BJ (cell line): ENCODE measurements at regions not wholly inside any gene's neighbourhood (a gene's known extent, or its start where the extent isn't known, plus 50 kb on each side); places are given as distances from the start of the nearest gene placed in this dataset.
"Not testable (repeated sequence)": the region's sequence is repeated elsewhere in the genome, so short reads cannot be mapped to it uniquely, and the experiment has no call there.

Source experiments
- CTCF ChIA-PET: fragments of 350-600 bp; formaldehyde crosslinking; extraction: SDS; loops from one replicate; lab custom pipeline; 2021; ENCODE audit warnings: antibody characterized with exemption, inconsistent platforms; lab: Yijun Ruan, JAX
- POLR2A ChIA-PET: fragments of 300-600 bp; sonication (Branson Sonifier 250); formaldehyde crosslinking; extraction: SDS; loops from one replicate; lab custom pipeline; 2021; ENCODE audit warnings: antibody characterized with exemption; lab: Charles Lee
- DNase-seq: peaks from one replicate; pipeline ENCODE4 v3.0.0-alpha.2; 2011; ENCODE audit warnings: low read depth
- H3K27me3 ChIP-seq: 2 replicates; pipeline ENCODE4 v1.6.0; 2011; ENCODE audit warnings: low read length; ENCODE audit not compliant: control insufficient read depth, insufficient read depth
- H3K36me3 ChIP-seq: 2 replicates; pipeline ENCODE4 v1.5.1; 2011; ENCODE audit warnings: low read length; ENCODE audit not compliant: control insufficient read depth, insufficient read depth
- H3K4me3 ChIP-seq: 2 replicates; pipeline ENCODE4 v1.5.1; 2011; ENCODE audit warnings: low read depth, mild to moderate bottlenecking, control low read depth, low read length
- TF ChIP-seq, protein P1 (sequence below): IDR thresholded peaks from 2 replicates; pipeline ENCODE4 v1.5.1; 2011; ENCODE audit warnings: low read depth, mild to moderate bottlenecking, control low read depth, inconsistent platforms, low read length, moderate library complexity; ENCODE audit not compliant: insufficient read depth

- TF ChIP-seq, protein P1, sequence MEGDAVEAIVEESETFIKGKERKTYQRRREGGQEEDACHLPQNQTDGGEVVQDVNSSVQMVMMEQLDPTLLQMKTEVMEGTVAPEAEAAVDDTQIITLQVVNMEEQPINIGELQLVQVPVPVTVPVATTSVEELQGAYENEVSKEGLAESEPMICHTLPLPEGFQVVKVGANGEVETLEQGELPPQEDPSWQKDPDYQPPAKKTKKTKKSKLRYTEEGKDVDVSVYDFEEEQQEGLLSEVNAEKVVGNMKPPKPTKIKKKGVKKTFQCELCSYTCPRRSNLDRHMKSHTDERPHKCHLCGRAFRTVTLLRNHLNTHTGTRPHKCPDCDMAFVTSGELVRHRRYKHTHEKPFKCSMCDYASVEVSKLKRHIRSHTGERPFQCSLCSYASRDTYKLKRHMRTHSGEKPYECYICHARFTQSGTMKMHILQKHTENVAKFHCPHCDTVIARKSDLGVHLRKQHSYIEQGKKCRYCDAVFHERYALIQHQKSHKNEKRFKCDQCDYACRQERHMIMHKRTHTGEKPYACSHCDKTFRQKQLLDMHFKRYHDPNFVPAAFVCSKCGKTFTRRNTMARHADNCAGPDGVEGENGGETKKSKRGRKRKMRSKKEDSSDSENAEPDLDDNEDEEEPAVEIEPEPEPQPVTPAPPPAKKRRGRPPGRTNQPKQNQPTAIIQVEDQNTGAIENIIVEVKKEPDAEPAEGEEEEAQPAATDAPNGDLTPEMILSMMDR: no peak
- CTCF ChIA-PET: no interaction called here
- POLR2A ChIA-PET: no interaction called here
- DNase-seq: no peak
- Histone ChIP-seq H3K36me3 (no peaks in the 10 kb centered on the region), H3K4me3 (no peak overlapping the region), H3K27me3 (no peaks in the 10 kb centered on the region)
Observed at GRCh38 chr12:33093534-33093933, 197.0 kb upstream of the PKP2 start.

- POLR2A ChIA-PET: not testable (repeated sequence)
Observed at GRCh38 chr12:33087876-33088275, 191.3 kb upstream of the PKP2 start.

GRCh38 chr12:33076401-33076800, 179.8 kb upstream of the PKP2 start:
- CTCF ChIA-PET, H3K27me3 ChIP-seq, H3K36me3 ChIP-seq, DNase-seq, H3K4me3 ChIP-seq, POLR2A ChIA-PET: not testable (repeated sequence)

More at GRCh38 chr12:33087876-33088275, 191.3 kb upstream of the PKP2 start:
- H3K36me3 ChIP-seq, H3K27me3 ChIP-seq, H3K4me3 ChIP-seq, CTCF ChIA-PET, DNase-seq: not testable (repeated sequence)

- POLR2A ChIA-PET, DNase-seq: not testable (repeated sequence)
Observed at GRCh38 chr12:33075130-33075766, 178.7 kb upstream of the PKP2 start.

DNA sequence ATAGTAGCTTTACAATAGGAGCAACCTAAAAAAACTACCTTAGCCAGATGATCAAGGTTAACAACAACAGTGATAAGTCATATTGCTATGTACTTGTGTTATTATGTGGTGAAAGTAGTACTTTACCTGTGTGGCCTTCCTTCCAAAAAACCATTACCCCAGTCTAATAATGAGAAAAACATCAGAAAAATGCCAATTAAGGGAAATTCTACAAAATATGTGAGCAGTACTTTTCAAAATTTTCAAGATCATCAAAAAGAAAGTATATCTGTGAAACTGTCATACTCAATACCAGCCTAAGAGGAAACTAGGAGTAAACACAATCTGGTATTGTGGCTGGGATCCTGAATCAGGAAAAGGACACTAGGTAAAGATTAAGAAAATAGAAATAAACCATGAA, 165.3 kb upstream of the PKP2 start:
- H3K4me3 ChIP-seq: no peak overlapping the region
- POLR2A ChIA-PET: no interaction called here
- no peak for DNase-seq
- no peaks in the 10 kb centered on the region for H3K27me3 ChIP-seq
- TF ChIP-seq, protein P1: no peak
- H3K36me3 ChIP-seq: no peaks in the 10 kb centered on the region
- CTCF ChIA-PET: no interaction called here

More at GRCh38 chr12:33075130-33075766, 178.7 kb upstream of the PKP2 start:
- CTCF ChIA-PET, H3K36me3 ChIP-seq, H3K4me3 ChIP-seq, H3K27me3 ChIP-seq: not testable (repeated sequence)

GRCh38 chr12:33054371-33054770, 157.8 kb upstream of the PKP2 start:
- Histone ChIP-seq H3K4me3 (no peak overlapping the region), H3K27me3 (no peaks in the 10 kb centered on the region), H3K36me3 (no peaks in the 10 kb centered on the region)
- DNase-seq: no peak
- ChIA-PET POLR2A (no interaction called here), CTCF (no interaction called here)
- TF ChIP-seq, protein P1: no peak
